ENCODE measurements at regions not wholly inside any gene's neighbourhood (a gene's known extent, or its start where the extent isn't known, plus 50 kb on each side); places are given as distances from the start of the nearest gene placed in this dataset.

DNA sequence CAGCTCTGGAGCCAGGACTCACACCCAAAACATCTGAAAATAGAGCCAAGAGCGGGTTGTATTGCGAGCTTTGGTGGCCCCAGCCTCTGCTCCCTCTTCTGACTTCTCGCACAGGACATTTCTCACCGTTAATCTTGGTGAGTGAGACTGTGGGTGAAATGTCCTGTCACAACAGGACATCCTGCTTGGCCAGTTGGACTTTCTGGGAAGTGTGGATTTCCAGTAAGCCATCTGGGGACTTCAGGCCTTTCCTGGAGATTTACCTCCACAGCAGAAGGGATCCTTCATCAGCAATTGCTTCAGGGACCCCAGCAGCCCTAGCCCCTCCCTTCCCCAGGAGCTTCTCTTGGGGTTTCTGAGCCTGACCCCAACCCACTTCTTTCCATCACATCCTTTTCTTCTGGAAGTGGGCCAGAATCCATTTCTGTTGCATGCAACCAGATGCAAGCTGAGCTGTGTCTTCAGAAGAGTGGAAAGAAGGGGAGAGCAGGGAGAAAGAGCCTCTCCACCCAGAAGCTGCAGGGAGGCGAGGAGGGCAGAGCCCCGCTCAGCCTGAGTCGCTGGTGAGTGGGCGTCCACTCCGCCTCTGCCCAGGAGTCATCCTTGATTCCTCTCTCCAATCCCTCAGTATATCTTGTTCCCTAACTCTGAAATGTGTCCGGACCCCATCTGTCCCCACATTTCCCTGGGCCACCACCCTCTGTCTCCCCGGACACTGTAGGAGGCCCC, 50.3 kb upstream of the GADD45G start:
- DNase-seq = no peak

DNA sequence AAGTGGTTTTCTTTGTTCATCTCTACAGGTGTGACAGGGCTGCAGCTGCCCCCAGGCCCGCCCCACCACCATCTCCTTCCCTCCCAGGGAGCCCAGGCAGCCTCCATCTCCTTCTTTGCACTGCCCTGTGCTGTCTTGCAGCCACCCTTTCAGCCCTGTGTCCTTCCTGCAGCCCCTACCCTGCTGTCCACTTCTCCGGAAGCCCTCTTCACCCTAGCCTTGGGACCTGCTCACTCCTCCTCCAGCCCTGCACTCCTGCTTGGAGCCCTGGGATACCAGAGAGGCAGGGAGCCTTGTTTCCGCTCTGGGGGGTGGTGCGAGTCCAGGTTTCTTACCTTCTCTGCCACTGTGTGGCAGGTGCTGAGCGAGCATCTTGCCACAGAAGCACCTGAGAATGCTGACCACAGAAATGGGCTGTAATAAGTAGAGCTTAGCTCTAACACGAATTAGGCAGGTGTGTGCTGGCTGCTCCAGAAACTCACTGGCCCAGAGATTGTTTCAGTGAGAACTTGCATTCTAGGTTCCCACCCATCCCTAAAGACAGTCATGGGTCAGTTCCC, 51.3 kb upstream of the GADD45G start:
- no peak for DNase-seq

DNA sequence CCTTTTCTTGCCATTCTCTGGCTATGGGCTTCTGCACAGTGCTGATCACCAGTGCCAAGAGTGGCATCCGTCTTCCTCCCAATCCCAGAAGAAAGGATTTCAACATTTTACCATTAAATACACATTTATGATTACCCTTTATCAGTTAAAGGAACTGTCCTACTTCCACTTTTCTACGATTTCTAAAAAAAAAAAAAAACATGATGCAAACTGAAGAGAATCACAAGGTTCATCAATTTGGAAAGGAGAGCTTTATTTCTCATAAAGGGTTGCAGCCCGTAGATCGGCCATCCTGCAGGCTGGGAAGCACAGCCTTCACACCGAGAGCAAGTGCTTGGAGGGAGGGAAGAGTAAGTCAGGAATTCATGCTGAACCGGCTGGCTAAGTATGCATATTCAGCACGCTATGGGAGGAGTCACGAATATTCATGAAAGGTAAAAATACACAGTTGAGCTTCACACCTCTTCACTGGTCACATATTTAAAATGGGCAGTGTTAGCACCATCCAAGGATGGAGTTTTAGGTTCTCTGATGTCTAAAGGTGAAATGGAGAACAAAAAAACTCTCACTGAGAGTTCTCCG, 52.5 kb upstream of the SEMA4D start:
- DNase-seq = no peak

DNA sequence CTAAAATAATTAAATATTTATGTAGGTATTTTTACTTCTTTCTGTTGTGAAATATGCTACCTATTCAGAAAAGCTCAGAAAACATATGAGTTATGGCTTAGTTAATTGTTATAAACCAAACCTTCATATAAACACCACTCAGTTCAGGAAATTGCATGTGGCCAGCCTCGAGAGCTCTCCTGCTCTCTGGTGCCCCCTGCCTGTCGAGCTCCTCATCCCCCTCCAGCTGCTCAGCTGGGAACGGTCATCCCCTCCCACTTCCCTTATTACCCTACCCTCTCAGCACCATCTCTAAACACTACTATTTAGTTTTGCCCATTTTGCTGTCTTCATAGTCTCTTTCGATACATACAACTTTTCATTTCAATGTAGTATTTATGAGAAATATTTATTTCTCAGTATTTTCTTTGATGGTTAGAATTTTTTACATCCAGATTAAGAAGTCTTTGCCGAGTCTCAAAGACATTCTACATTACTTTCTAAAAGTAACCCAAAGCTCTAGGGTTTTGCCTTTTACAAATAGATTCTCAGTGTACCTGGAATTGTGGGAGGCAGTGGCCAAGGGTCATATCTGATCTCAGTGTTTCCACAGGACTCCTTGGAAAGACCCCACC, 51.2 kb upstream of the SEMA4D start:
- DNase-seq = peak; percentile 64

DNA sequence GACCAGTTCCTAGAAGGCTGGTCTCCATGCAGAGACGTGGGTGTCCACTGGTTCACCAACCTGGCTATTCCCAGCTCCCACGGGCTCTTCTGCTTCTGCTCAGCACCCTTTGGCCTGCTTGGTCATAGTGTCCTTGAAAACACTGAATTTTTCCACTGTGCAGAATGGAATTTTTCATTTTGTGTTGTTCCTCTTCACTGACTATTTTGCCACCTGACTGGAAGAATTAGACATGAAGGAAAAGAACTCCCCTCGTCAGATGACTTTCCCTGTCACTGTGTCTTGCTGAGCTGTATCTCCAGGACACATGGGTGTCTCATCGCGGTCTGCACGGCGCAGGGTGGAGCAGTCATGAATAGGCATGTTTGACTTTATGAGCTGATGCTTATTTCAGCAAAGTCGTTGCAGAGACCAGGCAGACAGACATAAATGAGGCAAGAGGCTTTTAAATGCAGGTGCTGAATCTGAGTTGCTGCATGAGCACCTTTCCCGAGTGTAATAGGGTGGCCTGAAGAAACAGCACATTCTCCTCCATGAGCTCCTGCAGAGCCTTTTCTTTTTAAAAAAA, 50.2 kb upstream of the SEMA4D start:
- no peak for DNase-seq

All from COR-L47 (cell line).